ENCODE measurements at regions not wholly inside any gene's neighbourhood (a gene's known extent, or its start where the extent isn't known, plus 50 kb on each side); places are given as distances from the start of the nearest gene placed in this dataset.

GRCh38 chr2:2640371-2640770, 309.3 kb upstream of the MYT1L start:
- TF ChIP-seq POLR2AphosphoS5 (IDR thresholded peaks at IDR 0.05; ENCODE audit: low read depth, low read length), result no peak
- TF ChIP-seq POLR2A (IDR thresholded peaks at IDR 0.05; ENCODE audit: borderline replicate concordance, extremely low read depth, insufficient read depth, insufficient read length), result no peak
- TF ChIP-seq RAD21 (IDR thresholded peaks at IDR 0.05; ENCODE audit: low read depth), result no peak
- TF ChIP-seq SP1 (IDR thresholded peaks at IDR 0.05; ENCODE audit: low read depth), result no peak
- TF ChIP-seq CTCF (IDR thresholded peaks at IDR 0.05 in 2 of 3, conservative IDR thresholded peaks at IDR 0.05 in 1 of 3; ENCODE audit: borderline replicate concordance in 1 of 3, insufficient read depth in 1 of 3, low read depth in 2 of 3, low read length in 2 of 3), result no peak
- no peak for TF ChIP-seq SIN3A (IDR thresholded peaks at IDR 0.05; ENCODE audit: low read depth)
- no peak for TF ChIP-seq EZH2 (IDR thresholded peaks at IDR 0.05)
- no peak for TF ChIP-seq ZBTB33 (IDR thresholded peaks at IDR 0.05; ENCODE audit: extremely low read depth, insufficient replicate concordance, low read length)
- TF ChIP-seq SRF (IDR thresholded peaks at IDR 0.05; ENCODE audit: low read depth), result no peak
- no peak for TF ChIP-seq EZH2phosphoT487 (IDR thresholded peaks at IDR 0.05; ENCODE audit: borderline replicate concordance)

Data from HCT116 (cell line).